ENCODE measurements at regions not wholly inside any gene's neighbourhood (a gene's known extent, or its start where the extent isn't known, plus 50 kb on each side); places are given as distances from the start of the nearest gene placed in this dataset.

- TF ChIP-seq CTCF (conservative IDR thresholded peaks at IDR 0.05), result no peak
- no peak for TF ChIP-seq EZH2 (IDR thresholded peaks at IDR 0.05; ENCODE audit: low read depth)
Observed at GRCh38 chr5:143748516-143748915, 63.4 kb upstream of the HMHB1 start.

All from PC-9 (cell line).